GM23338 (cell line): ENCODE measurements at regions not wholly inside any gene's neighbourhood (a gene's known extent, or its start where the extent isn't known, plus 50 kb on each side); places are given as distances from the start of the nearest gene placed in this dataset.

ENCODE experiments used
- CTCF ChIP-seq, 2 experiments: fragments of 200-600 bp in 1 of 2; sonication (generic) in 1 of 2; conservative IDR thresholded peaks; 2 replicates each; pipeline versions ENCODE4 v1.5.1 to v1.6.1; 2016 to 2017; ENCODE audit warnings: antibody characterized with exemption in 2 of 2, low read depth in 2 of 2, mild to moderate bottlenecking in 2 of 2, moderate library complexity in 1 of 2
- EZH2phosphoT487 ChIP-seq: fragments of 200-600 bp; sonication (generic); IDR thresholded peaks from one replicate; pipeline ENCODE4 v1.8.1; 2018; ENCODE audit warnings: antibody characterized with exemption; ENCODE audit not compliant: unreplicated experiment
- POLR2AphosphoS5 ChIP-seq: IDR thresholded peaks from 2 replicates; pipeline ENCODE4 v1.6.1; 2016; ENCODE audit warnings: antibody characterized with exemption, low read depth
- TF ChIP-seq, protein P1 (sequence below): fragments of 250-450 bp; sonication (Bioruptor Pico); IDR thresholded peaks from 2 replicates; pipeline ENCODE4 v1.5.0; 2020; ENCODE audit warnings: mild to moderate bottlenecking, moderate library complexity

DNA sequence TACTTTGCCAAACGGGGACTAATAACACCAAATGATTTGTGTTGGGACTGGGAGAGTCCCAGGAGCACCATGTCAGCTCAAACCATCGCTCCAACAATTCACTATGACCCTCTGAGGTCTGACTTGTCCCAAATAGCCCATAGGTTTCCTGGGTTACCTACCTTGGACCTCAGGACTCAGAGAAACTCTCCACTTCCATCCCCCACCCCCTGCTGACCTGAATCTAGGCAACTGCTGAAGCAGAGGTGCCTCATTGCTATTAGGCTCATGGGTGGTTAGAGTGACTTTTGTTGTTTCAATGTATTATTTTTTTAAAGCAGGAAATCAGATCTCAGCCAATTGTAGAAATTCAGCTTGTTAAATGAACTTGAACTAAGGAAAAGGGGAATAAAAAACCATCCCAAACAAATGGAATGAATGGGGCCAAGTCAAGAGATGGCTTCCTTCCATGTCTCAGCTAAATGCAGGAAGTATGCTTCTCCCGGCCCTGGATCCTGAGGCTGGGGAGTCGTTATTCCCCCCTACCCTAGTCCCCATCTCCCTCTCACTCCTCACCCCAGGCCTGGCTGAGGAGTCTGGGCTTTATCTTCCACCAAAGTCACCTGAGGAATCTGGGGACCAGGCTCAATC lies 80.9 kb upstream of the SLC24A4 start:
- TF ChIP-seq POLR2AphosphoS5 (no peak), CTCF (conservative IDR thresholded peaks at IDR 0.05; ENCODE audit: low read depth in 2 of 2) (no peak), EZH2phosphoT487 (no peak)
- TF ChIP-seq, protein P1, sequence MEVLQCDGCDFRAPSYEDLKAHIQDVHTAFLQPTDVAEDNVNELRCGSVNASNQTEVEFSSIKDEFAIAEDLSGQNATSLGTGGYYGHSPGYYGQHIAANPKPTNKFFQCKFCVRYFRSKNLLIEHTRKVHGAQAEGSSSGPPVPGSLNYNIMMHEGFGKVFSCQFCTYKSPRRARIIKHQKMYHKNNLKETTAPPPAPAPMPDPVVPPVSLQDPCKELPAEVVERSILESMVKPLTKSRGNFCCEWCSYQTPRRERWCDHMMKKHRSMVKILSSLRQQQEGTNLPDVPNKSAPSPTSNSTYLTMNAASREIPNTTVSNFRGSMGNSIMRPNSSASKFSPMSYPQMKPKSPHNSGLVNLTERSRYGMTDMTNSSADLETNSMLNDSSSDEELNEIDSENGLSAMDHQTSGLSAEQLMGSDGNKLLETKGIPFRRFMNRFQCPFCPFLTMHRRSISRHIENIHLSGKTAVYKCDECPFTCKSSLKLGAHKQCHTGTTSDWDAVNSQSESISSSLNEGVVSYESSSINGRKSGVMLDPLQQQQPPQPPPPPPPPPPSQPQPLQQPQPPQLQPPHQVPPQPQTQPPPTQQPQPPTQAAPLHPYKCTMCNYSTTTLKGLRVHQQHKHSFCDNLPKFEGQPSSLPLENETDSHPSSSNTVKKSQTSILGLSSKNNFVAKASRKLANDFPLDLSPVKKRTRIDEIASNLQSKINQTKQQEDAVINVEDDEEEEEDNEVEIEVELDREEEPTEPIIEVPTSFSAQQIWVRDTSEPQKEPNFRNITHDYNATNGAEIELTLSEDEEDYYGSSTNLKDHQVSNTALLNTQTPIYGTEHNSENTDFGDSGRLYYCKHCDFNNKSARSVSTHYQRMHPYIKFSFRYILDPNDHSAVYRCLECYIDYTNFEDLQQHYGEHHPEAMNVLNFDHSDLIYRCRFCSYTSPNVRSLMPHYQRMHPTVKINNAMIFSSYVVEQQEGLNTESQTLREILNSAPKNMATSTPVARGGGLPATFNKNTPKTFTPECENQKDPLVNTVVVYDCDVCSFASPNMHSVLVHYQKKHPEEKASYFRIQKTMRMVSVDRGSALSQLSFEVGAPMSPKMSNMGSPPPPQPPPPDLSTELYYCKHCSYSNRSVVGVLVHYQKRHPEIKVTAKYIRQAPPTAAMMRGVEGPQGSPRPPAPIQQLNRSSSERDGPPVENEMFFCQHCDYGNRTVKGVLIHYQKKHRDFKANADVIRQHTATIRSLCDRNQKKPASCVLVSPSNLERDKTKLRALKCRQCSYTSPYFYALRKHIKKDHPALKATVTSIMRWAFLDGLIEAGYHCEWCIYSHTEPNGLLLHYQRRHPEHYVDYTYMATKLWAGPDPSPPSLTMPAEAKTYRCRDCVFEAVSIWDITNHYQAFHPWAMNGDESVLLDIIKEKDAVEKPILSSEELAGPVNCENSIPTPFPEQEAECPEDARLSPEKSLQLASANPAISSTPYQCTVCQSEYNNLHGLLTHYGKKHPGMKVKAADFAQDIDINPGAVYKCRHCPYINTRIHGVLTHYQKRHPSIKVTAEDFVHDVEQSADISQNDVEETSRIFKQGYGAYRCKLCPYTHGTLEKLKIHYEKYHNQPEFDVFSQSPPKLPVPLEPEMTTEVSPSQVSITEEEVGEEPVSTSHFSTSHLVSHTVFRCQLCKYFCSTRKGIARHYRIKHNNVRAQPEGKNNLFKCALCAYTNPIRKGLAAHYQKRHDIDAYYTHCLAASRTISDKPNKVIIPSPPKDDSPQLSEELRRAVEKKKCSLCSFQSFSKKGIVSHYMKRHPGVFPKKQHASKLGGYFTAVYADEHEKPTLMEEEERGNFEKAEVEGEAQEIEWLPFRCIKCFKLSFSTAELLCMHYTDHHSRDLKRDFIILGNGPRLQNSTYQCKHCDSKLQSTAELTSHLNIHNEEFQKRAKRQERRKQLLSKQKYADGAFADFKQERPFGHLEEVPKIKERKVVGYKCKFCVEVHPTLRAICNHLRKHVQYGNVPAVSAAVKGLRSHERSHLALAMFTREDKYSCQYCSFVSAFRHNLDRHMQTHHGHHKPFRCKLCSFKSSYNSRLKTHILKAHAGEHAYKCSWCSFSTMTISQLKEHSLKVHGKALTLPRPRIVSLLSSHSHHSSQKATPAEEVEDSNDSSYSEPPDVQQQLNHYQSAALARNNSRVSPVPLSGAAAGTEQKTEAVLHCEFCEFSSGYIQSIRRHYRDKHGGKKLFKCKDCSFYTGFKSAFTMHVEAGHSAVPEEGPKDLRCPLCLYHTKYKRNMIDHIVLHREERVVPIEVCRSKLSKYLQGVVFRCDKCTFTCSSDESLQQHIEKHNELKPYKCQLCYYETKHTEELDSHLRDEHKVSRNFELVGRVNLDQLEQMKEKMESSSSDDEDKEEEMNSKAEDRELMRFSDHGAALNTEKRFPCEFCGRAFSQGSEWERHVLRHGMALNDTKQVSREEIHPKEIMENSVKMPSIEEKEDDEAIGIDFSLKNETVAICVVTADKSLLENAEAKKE = no peak
